Calu3 (cell line): ENCODE measurements at regions not wholly inside any gene's neighbourhood (a gene's known extent, or its start where the extent isn't known, plus 50 kb on each side); places are given as distances from the start of the nearest gene placed in this dataset.

Source experiments
- BruUV-seq: library from RNA; stranded (reverse); fragments of 400-500 nt; replicated peaks from 2 replicates; lab custom pipeline; 2021; lab: Mats Ljungman, UMichigan
- CTCF ChIA-PET: fragments of 300-600 bp; sonication (Branson Sonifier 250); formaldehyde crosslinking; loops from one replicate; lab custom pipeline; 2022; ENCODE audit warnings: antibody characterized with exemption; lab: Charles Lee
- DNase-seq: peaks from one replicate; pipeline ENCODE4 v3.0.0; 2022
- H3K27ac Mint-ChIP-seq: one replicate; pipeline ENCODE4 v1.8.0; 2022; ENCODE audit warnings: mixed read lengths; ENCODE audit not compliant: unreplicated experiment
- H3K27me3 Mint-ChIP-seq: one replicate; pipeline ENCODE4 v1.8.0; 2022; ENCODE audit warnings: mixed read lengths; ENCODE audit not compliant: unreplicated experiment
- H3K36me3 Mint-ChIP-seq: one replicate; pipeline ENCODE4 v1.8.0; 2022; ENCODE audit warnings: mild to moderate bottlenecking, moderate library complexity, mixed read lengths; ENCODE audit not compliant: insufficient read depth, unreplicated experiment
- H3K4me1 Mint-ChIP-seq: one replicate; pipeline ENCODE4 v1.8.0; 2022; ENCODE audit warnings: mild to moderate bottlenecking, low read depth, mixed read lengths; ENCODE audit not compliant: unreplicated experiment
- H3K4me3 Mint-ChIP-seq: one replicate; pipeline ENCODE4 v1.8.0; 2022; ENCODE audit warnings: mild to moderate bottlenecking, low read depth, moderate library complexity, mixed read lengths; ENCODE audit not compliant: unreplicated experiment
- H3K9me3 Mint-ChIP-seq: one replicate; pipeline ENCODE4 v1.8.0; 2022; ENCODE audit warnings: low read depth, mixed read lengths; ENCODE audit not compliant: unreplicated experiment
- intact Hi-C: fragments of 100-400 bp; cut with micrococcal nuclease; formaldehyde crosslinking; loops from one replicate; pipeline ENCODE4 v1.10.0; 2022; ENCODE audit not compliant: unreplicated experiment
- TF ChIP-seq, protein P1 (sequence below): fragments of 200-600 bp; IDR thresholded peaks from one replicate; pipeline ENCODE4 v1.8.0; 2022; ENCODE audit warnings: antibody characterized with exemption; ENCODE audit not compliant: unreplicated experiment

DNA sequence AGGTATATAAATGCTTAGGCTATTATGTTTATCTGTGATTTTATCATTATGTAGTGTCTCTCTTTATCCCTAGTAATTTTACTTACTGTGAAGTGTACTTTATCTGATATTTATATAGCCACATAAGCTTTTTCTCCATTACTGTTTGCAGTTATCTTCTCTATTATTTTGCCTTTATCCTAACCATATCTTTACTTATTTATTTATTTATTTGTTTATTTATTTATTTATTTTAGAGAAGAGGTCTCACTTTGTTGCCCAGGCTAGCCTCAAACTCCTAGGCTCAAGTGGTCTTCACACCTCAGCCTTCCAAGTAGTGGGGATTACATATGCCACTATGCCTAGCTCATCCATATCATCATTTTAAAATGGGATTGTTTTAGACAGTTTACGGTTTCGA, 331.8 kb downstream of the C7orf25 start:
- intact Hi-C loops, result no loop called here
- Mint-ChIP-seq H3K4me3 (no peak overlapping the region), H3K27ac (no peak overlapping the region), H3K4me1 (no peaks in the 10 kb centered on the region), H3K36me3 (no peaks in the 10 kb centered on the region), H3K27me3 (no peaks in the 10 kb centered on the region), H3K9me3 (peaks cover 8% of the 10 kb centered on the region)
- CTCF ChIA-PET, result no interaction called here
- DNase-seq, result no peak
- BruUV-seq, result no TSS peak
- TF ChIP-seq, protein P1, sequence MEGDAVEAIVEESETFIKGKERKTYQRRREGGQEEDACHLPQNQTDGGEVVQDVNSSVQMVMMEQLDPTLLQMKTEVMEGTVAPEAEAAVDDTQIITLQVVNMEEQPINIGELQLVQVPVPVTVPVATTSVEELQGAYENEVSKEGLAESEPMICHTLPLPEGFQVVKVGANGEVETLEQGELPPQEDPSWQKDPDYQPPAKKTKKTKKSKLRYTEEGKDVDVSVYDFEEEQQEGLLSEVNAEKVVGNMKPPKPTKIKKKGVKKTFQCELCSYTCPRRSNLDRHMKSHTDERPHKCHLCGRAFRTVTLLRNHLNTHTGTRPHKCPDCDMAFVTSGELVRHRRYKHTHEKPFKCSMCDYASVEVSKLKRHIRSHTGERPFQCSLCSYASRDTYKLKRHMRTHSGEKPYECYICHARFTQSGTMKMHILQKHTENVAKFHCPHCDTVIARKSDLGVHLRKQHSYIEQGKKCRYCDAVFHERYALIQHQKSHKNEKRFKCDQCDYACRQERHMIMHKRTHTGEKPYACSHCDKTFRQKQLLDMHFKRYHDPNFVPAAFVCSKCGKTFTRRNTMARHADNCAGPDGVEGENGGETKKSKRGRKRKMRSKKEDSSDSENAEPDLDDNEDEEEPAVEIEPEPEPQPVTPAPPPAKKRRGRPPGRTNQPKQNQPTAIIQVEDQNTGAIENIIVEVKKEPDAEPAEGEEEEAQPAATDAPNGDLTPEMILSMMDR, result no peak

DNA sequence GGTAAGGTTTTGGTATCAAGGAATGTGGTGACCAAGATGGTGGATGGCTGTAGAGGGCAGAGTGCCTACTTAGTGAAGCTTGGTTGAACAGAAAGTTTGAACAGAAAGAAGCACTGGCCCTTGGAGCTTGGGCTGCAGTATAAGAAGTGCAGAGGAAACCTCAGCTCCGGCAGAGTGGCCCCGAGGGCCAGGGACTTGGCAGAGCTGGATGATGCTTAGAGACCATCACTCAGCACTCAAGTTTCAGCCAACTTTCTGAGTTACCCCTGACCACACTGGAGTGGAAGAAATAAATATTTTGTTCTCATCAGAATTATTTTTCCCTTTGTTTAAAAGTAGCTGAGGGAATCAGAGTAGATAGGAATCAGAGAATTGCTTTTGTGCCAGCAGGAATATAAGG, 336.7 kb downstream of the C7orf25 start:
- DNase-seq, result no peak
- no TSS peak for BruUV-seq
- TF ChIP-seq, protein P1, result no peak
- no peak overlapping the region for H3K4me3 Mint-ChIP-seq
- CTCF ChIA-PET, result no interaction called here
- H3K4me1 Mint-ChIP-seq, result no peaks in the 10 kb centered on the region
- intact Hi-C loops, result no loop called here
- H3K9me3 Mint-ChIP-seq, result peaks cover 14% of the 10 kb centered on the region
- H3K27me3 Mint-ChIP-seq, result no peaks in the 10 kb centered on the region
- no peak overlapping the region for H3K27ac Mint-ChIP-seq
- no peaks in the 10 kb centered on the region for H3K36me3 Mint-ChIP-seq

DNA sequence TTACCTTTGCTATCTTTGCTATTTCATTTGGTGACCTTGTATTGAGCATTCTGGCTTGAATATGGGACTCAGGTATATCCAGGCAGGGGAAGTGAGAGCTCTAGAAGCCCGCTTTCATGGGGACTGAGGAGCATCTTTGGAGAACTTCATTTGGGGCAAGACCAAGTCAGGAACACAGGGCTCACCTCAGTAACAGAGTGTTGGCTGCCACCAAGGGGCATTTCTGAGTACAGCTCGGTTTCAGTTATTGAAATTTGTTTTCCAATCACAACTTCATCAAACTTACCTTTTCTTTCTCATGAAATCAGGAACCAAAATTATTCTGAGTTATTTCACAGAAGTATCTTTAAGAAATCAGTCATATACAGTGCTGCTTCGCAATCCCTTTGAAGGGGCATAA, 337.2 kb downstream of the C7orf25 start:
- BruUV-seq, result no TSS peak
- H3K27ac Mint-ChIP-seq, result no peak overlapping the region
- H3K4me1 Mint-ChIP-seq, result no peaks in the 10 kb centered on the region
- intact Hi-C loops, result no loop called here
- TF ChIP-seq, protein P1, result no peak
- no peak overlapping the region for H3K4me3 Mint-ChIP-seq
- H3K9me3 Mint-ChIP-seq, result peaks cover 17% of the 10 kb centered on the region
- DNase-seq, result no peak
- CTCF ChIA-PET, result no interaction called here
- H3K27me3 Mint-ChIP-seq, result no peaks in the 10 kb centered on the region
- no peaks in the 10 kb centered on the region for H3K36me3 Mint-ChIP-seq

DNA sequence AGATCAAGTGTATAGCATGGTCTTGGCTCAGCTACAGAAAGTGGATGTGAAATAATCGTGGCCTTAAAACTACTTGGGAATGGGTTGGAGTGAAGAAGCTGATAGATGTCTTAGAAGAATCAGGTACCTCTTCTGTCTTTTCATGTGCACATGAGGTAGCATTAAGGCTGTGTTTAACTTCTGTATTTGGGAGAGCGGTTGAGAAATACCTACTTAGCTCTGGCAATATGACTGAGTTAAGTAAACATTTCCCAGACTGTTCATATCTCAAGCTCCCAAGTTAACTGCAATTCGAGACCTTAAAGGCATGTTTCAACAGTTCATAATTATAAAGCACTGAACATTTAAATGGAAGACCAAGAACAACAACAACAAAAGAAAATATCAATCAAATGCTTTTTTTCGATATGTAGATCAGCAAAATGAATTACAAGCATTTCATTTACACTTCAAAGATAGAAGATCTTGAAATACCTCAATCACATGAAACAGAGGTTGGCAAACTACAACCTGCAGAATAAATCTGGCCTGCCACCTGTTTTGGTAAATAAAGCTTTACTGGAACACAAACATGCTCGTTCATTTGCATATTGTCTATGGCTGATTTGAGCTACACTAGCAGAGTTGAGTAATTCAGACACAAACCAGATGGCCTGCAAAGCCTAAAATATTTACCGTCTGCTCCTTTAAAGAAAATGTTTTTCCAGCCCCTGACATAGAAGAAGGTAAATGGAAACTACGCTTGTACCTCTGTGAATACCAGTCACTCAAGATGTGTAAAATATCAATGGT, 337.1 kb upstream of the GLI3 start:
- CTCF ChIA-PET, result no interaction called here
- H3K4me1 Mint-ChIP-seq, result no peaks in the 10 kb centered on the region
- no peaks in the 10 kb centered on the region for H3K36me3 Mint-ChIP-seq
- intact Hi-C loops, result no loop called here
- H3K27me3 Mint-ChIP-seq, result no peaks in the 10 kb centered on the region
- no peak overlapping the region for H3K4me3 Mint-ChIP-seq
- H3K27ac Mint-ChIP-seq, result no peak overlapping the region
- DNase-seq, result no peak
- TF ChIP-seq, protein P1, result no peak
- no TSS peak for BruUV-seq
- H3K9me3 Mint-ChIP-seq, result peaks cover 21% of the 10 kb centered on the region
